NCI-H128 (cell line): ENCODE measurements at regions not wholly inside any gene's neighbourhood (a gene's known extent, or its start where the extent isn't known, plus 50 kb on each side); places are given as distances from the start of the nearest gene placed in this dataset.

Experiments
- DNase-seq: peaks from one replicate; lab custom pipeline; 2025; ENCODE audit not compliant: unreplicated experiment; lab: John Stamatoyannopoulos, UW

DNA sequence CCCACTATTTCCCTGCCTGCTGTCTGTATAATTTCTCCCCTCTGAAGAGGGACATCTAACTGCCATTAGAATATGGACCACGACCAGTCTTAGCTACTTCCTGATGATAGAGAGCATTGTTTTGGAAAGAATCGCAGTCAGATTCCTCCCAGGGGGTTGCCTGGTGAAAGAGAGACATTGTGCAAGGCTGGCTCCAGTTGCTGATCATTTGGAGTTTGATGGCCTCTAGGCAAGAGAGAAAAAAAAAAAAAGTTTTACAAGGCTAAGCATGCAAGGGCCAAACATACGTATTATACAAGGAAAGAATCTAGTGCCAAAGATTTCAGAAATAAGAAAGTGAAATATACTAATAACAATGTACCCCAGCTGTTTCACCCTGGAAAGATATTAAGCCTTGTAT is 182.2 kb downstream of the CMPK2 start:
- no peak for DNase-seq

DNA sequence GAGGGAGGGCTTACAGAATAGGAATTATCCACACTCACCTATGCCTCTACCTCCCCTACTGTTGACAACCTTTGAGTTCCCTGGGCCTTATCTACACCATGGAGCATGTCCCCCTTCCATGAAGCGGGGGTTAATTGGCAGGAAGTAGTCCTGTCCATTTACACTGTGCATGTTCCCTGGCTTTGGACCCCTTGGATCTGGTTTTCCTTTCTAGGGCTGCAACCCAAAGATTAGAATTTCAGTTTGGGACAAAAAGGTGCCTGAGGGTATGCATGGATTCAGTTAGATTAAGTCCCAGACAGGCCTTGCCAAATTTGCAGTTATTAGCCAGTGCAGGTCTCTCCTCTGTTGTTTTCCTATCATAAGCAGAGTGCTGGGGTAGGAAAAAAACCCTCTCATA is 180.3 kb downstream of the CMPK2 start:
- no peak for DNase-seq

DNA sequence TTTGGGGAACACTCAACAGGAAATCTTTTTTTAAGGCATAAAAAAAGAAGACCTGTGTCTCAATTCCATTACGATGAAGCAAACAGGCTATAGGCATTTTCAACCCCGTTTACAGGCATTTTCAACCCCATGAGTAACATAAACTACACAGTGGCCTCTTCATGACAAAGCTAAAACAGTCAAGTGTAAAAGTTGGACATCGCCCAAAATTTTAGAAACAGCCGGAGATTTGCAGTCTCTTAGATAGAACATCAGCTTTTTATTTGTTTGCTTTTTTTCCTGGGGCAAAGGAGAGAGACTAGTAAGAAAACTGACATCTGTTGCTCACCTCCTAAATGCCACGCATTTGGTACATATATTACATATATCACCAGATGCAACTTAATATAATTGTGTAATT is 173.7 kb downstream of the CMPK2 start:
- DNase-seq, result no peak

DNA sequence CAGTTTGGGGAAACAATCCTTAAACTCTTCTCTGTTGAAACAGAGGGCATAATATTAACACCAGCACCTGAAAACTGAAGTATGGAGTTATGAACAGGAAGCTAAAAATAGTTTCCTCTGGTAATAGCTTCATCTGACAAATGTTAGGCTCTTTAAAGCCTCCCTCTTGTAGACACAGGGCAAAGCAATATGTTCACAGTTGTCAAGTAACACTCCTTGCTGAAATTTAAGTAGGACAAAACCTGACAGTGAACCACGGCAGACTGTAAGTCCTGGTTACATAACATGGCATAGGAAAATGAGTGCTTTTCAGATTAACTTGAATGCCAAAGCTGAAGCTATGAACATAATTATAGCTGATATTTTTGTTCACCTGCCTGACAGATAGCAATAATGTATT is 172.9 kb downstream of the CMPK2 start:
- DNase-seq, result no peak

DNA sequence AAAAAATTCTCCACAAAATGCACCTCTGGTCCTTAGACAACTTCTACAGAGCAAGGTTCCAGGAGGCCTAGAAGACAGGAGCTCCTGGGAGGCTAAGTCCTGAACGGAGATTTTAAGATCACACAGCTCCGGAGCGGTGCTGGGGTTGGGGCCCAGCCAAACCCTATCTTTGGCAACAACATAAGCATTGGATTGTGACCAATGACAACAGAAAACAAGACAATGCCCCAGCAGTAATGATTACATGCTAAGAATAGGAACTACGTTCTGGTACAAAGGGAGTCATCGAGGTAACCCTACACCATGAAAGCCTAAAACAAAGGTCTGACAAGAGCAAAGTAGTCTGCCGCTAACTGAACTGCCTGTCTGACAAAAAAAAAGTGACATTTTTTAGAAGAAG is 171.2 kb downstream of the CMPK2 start:
- no peak for DNase-seq

DNA sequence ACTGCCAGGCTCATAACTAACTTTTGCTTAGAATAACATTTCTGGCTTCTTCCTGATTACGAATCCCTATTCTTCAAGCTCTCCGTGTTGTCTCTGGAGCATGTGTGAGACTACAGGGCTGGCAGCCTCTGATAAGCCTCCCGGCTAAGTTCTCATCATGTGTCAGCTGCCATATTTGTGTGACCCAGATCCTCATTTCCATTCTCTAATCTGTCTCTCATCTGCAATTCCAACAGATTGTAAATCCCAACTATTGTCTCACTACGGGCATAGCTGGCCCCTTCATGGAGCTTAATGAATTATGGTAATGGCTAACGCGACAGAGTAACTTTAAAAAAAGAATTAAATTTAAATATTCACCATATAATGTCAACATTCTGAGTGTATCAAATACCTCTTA is 165.4 kb downstream of the CMPK2 start:
- DNase-seq, result no peak

DNA sequence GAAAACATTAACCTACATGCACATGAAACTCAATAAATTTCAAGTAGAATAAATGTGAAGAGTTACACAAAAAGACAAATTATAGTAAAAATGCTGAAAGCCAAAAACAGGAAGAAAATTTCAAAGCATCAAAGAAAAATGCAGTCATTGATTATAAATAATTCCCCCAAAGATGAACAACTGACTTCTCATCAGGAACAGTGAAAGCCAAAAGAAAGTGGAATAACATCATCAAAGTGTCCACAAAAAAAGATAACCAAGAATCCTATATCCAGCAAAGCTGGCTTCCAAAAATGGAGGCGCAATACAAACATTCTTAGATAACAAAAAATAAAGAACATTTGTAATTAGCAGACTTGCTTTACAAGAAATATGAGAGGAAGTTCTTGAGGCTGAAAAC is 161.6 kb downstream of the CMPK2 start:
- DNase-seq, result no peak

DNA sequence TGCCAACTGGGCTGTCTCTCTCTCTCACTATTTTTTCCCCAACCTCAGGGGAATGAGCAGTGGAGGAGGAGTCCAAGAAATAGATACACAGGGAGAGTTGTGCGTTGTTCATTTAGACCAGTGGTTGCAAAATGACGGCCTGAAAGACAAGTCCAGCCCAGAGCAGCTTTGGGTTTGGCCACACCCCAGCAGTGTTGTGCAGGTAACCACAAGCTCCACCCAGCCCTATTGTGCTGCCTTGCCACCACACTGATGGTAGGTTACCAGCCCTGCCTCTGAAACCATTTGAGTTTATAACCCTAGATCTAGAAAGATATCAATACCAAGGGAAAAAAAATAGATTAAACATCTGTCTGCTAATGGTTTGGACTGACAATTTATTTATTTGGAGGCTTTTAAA is 144.3 kb downstream of the CMPK2 start:
- DNase-seq, result no peak

DNA sequence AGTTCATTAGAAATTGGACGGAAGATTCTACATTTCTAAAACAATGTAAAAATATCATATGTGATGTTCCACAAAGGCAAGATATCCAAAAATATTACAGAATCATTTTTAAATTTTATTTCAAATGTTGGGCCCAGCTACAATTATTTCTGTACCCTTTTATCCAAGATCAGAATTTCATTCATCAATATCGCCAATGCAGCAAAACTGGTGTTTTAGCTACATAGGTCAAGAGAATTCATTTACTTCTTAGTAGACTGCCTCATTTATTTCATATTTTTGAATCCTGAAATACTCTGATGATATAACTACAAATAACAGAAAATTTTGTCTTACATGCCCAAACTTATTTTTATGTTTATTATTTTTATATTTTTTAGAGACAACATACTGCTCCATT is 143.1 kb downstream of the CMPK2 start:
- no peak for DNase-seq

DNA sequence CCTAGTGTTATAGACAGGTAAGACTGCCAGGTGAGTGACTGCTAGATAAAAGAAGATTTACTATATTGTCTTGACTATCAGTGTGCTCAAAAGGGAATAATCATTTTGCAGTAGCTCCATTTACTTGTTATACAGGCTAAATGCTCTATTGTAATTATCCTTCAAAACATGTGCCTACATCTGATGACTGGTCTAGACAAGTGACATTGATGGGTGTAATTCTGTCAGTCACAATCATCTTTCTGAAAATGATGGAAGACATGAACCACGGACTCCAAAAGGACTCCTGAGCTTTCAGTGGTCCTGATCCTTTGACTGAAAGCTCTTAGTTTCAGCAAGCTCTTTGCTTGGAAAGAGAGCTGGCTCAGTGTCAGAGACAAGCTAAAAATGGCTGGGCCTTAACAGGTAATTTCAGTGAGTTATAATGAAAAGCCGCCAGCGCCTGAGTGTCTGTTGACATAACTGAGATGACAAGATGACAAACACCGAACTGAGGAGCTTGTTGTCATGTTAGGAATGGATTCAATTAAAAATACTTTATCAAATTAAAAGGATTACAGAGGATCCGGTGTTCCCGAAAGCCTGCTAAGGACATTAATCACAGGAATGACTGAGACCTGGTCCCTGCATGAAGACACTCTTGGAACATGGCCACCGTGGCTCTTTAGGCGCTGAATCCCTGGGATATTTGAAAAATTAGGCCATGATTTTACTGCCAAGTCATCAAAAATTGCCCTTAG is 141.7 kb downstream of the CMPK2 start:
- no peak for DNase-seq

DNA sequence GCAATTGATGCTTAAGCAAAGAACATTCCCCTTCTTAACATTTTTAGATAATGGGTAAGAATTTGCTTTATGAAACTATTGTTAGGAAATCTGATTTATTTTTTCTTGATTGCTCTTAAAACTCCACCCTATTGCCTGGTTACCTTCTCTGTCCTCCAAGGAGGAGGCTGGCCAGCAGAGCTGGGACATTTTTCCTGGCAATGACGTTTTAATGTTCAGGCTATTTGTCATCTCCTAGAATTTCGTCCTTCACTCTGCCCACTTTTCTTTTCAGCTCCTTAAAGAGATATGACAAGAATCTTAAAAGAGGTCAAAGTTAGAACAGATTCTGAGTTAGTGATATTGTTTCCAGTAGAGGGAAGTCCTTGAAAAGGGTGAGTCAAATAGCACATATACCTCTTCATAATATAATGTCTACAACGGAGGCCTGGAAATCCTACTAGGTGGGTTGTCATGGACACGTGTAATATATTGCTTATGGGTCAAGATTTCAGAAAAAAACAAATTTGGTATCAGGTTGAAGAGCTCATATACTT is 141.0 kb downstream of the CMPK2 start:
- DNase-seq, result no peak

DNA sequence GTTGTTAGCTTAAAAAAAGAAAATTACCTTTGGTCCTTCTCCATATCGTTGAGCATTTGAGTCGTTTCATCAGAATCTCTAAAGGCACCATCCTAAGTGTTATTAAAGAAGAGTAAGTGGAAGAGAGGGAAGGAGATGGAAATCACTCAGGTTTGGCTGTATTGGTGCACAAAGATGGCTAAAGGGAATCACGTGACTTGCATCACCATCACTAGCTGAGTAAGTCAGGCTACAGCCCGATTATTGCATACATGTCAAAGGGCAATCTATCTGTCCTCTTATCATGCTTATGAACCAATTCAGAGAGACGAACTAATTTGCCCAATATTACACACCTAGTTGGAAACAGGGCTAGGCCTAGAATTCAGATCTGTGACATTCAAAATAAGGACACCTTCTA is 137.6 kb downstream of the CMPK2 start:
- DNase-seq, result no peak

DNA sequence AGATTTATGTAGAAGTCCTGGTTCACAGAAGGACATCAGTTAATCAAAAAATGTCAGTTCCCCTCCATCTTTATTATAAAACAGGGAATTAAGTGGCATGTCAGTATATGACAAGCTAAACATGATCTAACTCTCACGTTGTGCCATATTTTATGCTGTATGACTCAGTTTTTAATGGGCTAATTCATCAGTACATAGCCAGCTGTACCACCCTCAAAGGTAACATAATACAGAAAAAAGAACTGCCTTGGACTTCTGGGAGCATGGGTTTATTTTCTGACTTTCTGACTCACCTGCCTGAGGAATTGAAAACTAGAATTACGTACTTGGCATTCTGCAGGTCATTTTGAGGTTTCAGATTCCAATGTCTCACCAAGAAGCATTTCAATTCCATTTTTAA is 135.7 kb downstream of the CMPK2 start:
- DNase-seq, result no peak

DNA sequence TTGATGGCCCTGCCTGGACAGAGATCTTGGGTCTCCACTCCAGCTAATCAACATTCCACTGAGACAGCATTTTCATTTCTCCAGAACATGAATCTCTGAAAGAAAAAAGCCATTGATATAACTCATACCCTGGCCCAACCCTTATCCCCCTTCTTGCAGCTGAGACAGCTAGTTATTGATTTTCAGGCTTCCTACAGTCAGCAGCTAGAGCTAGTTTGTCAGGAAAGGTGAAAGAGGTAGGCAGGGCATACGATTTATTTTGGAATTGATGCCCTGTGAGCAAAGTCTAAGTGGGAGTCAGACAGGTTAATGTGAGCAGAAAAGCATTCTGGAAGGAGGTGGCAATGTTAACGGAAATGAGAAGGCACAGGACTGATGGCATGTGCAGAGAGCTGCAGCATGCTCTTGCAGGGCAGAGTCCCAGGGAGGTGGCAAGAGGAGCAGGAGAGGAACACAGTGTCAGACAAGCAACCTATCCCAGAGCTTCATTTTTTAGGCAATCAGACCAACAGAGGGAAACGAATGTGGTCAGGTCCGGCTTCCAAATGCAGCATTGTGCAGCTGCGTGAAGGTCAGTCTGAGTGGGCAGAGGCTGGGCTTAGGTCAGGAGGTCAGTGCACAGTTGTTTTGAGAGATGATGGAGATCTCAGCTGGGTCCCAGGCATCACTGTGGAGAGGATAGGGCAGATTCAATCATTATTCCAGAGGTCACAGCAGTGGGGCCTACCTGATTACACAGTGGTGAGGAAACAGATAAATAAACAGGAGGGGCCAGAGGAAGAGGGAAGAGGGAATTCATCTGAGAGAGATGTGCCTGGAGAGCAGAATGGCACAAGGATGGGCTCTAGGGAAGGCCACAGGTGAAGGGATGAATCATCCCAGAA is 134.8 kb downstream of the CMPK2 start:
- no peak for DNase-seq

DNA sequence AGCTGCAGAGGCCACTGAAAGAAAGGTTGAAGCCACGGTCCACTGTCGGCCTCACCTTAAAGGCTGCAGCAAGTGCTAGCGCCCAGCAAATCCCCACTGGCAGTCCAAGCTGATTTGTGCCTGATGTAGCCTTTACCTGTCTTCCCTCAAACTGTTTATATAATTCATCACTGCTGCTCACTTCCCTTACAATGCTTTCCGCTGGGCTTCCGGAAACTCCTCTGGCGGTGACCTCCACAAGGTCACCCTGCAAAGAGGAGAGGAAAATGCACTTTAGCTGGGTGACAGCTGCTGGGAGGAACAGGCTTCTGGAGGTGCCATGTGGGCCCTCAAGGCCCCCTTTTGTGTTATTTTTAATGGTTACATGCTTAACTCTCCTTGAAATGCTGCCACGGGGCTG is 126.2 kb downstream of the CMPK2 start:
- no peak for DNase-seq

DNA sequence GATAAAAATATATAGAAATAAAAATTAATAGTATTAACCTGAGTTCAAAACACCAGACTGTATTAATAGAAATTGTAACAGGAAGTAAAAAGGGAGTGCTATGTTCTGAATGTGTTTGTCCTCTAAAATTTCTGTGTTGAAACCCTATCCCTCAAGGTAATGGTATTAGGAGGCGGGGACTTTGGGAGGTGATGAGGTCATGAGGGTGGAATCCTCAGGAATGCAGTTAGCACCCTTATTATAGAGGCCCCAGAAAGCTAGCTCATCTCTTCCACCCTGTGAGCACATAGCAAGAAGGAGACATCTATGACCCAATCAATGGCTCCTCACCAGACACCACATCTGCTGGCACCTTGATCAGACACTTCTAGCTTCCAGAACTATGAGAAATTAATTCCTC is 124.5 kb downstream of the CMPK2 start:
- DNase-seq, result no peak

DNA sequence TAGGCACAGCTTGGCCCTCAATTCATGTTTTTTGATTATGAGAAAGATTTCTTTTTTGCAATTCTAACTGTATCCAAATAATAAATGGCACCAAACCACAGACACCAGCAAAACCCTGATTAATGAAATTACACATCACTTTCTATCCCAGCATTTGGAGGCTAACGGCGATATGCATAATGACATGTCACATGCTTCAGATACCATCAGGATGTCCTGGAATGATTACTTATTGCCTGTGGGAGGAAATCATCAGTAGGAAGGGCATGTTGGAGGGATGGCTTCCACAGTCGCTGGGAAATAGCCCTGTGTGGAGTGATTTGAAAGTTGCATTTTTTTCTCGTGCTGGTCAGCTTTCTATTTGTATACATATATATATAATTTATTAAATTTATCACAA is 121.7 kb downstream of the CMPK2 start:
- no peak for DNase-seq

DNA sequence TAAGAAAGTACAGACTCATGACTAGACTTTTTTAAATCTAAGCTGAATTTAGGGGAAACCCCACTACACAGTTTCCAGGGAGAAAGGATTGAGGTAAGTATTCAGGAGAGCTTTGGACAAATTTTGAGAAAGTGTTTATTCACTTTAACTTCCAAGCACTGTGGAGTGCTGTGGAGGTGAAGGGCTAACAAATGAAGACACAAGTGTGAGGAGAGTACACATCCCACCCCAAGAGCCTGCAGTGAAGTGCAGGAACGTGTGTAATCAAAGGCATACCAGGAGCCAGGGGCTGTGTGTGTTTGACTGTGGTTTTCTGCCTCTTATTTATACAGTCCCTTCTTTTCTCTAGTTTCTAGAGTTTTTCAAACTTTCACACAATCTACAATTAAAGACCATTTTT is 118.3 kb downstream of the CMPK2 start:
- DNase-seq, result no peak

DNA sequence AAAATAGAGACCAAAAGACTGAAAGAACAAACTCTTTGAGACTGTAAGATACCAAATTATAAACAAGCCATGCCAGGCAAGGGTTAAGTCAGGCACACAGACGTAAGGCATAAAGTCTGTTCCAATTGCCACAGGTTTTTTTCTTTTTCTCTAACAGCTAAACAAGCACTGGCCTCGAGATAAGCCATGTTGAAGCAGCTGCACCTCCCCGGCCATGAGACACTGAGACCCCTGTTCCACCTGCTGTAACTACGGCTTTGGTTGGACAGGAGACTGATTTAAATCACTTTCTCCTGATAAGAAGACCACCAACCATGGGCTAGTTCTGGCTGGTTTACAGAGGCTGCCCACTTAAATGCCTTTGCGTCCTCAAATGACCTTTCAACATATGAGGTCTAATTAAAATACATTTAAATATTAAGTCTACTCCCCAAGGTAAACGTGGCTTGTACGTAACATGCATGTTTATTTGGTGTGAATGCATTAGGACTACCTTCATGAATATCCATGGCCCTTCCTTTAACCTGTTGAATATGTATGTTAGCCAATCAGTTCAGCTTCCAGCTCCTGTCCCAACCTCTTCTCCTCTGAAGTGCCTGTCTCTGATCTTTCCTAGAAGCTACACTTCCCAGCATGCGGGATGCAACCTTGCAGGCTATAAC is 117.2 kb downstream of the CMPK2 start:
- DNase-seq, result no peak

DNA sequence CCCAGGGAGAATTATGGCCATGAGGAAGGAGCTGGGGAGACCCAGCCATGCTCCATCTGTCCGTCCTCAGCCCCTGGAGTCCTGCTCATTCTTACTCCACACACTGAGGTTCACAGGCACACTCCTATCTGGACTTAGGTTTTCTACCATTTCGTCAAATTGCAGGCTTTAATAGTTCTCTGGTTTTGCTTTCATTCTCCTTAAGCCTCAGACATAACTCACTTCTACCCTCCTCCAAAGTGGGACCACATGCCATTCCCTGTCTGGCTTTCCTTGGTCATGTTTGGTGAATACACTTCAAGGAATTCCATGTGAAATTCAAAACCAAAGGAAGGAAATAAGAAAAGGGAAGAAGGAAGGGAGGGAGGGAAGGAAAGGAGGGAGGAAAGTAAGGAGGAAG is 115.7 kb downstream of the CMPK2 start:
- DNase-seq, result no peak

DNA sequence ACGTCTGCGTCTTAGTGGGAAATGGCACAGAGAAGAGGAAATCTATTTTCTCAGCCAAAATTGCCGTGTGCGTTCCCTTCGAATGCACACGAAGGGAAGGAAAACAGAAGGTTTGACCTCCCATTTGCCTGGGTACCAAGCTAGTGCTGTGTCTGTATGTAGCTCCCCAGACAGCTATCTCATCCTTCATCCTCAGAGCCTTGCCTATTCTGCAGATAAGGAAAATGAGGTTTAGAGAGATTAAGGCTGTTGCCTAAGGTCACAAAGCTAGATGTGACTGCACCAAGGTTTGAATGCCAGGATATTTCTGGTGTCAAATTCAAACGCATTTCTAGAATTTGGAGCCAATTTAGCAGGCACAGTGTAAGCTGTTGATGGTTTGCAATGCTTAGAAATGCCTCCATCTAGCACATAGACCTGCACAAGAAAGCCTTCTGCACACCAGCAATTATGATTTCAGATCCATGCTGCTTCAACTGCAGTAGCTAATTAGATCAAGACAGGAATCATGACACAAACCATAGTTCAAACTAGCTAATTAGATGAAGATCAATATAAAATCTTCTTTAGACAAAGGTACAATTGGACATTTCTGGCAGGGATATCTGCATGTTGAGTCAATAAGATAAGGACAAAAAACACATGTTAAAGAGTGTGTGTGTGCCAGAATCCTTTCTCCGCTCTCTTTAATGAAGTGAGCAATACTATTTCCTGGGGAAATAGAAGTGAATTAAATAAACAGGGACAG is 115.1 kb downstream of the CMPK2 start:
- no peak for DNase-seq
